ENCODE measurements at regions not wholly inside any gene's neighbourhood (a gene's known extent, or its start where the extent isn't known, plus 50 kb on each side); places are given as distances from the start of the nearest gene placed in this dataset.

GRCh38 chr9:99436616-99437015 lies 214.5 kb downstream of the SEC61B start:
- ChIA-PET POLR2A (no interaction called here), CTCF (ENCODE audit: unreplicated experiment) (no interaction called here)
- no peak for DNase-seq (ENCODE audit: low spot score)
- no peaks in the 10 kb centered on the region for H3K79me2 ChIP-seq (ENCODE audit: insufficient read depth, low read depth, low read length)
- H3K27ac ChIP-seq (ENCODE audit: low read depth, low read length, poor library complexity, severe bottlenecking), result no peak overlapping the region
- BruUV-seq (replicated peaks), result no TSS peak
- H3K4me3 ChIP-seq (ENCODE audit: low read depth, low read length, poor library complexity, severe bottlenecking), result no peak overlapping the region
- intact Hi-C loops (cut with micrococcal nuclease; ENCODE audit: unreplicated experiment), result no loop called here
- no peaks in the 10 kb centered on the region for H4K20me1 ChIP-seq (ENCODE audit: insufficient read depth, low read length)
- H3K4me2 ChIP-seq (ENCODE audit: low read length), result no peak overlapping the region
- no peaks in the 10 kb centered on the region for H3K9me3 ChIP-seq (ENCODE audit: low read length)
- H3K36me3 ChIP-seq (ENCODE audit: insufficient read depth, low read length), result no peaks in the 10 kb centered on the region
- no peaks in the 10 kb centered on the region for H3K9me2 ChIP-seq (ENCODE audit: insufficient read depth, low read length)
- no peaks in the 10 kb centered on the region for H3K4me1 ChIP-seq (ENCODE audit: insufficient read depth, low read length, poor library complexity, severe bottlenecking)
- TF ChIP-seq, protein P1, sequence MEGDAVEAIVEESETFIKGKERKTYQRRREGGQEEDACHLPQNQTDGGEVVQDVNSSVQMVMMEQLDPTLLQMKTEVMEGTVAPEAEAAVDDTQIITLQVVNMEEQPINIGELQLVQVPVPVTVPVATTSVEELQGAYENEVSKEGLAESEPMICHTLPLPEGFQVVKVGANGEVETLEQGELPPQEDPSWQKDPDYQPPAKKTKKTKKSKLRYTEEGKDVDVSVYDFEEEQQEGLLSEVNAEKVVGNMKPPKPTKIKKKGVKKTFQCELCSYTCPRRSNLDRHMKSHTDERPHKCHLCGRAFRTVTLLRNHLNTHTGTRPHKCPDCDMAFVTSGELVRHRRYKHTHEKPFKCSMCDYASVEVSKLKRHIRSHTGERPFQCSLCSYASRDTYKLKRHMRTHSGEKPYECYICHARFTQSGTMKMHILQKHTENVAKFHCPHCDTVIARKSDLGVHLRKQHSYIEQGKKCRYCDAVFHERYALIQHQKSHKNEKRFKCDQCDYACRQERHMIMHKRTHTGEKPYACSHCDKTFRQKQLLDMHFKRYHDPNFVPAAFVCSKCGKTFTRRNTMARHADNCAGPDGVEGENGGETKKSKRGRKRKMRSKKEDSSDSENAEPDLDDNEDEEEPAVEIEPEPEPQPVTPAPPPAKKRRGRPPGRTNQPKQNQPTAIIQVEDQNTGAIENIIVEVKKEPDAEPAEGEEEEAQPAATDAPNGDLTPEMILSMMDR (conservative IDR thresholded peaks at IDR 0.05; ENCODE audit: low read length), result no peak
- no peak for TF ChIP-seq EZH2phosphoT487 (IDR thresholded peaks at IDR 0.05; ENCODE audit: borderline replicate concordance, low read depth, low read length)
- H2AFZ ChIP-seq (ENCODE audit: low read length), result no peak overlapping the region

DNA sequence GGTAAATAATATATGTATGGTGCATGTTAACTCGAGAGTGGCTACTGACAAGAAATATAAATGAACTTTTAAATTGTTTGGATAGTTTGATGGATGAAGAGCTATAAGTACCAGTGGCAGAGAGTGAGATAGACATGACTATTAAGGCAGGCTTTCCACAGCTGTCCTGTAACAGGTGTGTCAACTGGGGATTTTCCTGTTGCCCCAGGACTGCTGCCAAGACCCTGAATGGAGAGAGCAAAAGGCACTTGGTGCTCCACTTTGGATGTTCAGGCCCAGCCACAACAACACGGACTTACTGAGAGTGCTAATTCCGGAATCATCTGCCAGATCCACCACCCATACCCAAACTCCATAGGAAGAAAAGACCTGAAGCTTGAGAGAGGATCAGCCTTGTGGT lies 215.1 kb downstream of the SEC61B start:
- intact Hi-C loops (cut with micrococcal nuclease; ENCODE audit: unreplicated experiment), result no loop called here
- Histone ChIP-seq H3K9me3 (ENCODE audit: low read length) (no peaks in the 10 kb centered on the region), H4K20me1 (ENCODE audit: insufficient read depth, low read length) (no peaks in the 10 kb centered on the region), H3K4me2 (ENCODE audit: low read length) (no peak overlapping the region), H3K9me2 (ENCODE audit: insufficient read depth, low read length) (no peaks in the 10 kb centered on the region), H3K79me2 (ENCODE audit: insufficient read depth, low read depth, low read length) (no peaks in the 10 kb centered on the region), H3K4me3 (ENCODE audit: low read depth, low read length, poor library complexity, severe bottlenecking) (no peak overlapping the region), H3K36me3 (ENCODE audit: insufficient read depth, low read length) (no peaks in the 10 kb centered on the region), H2AFZ (ENCODE audit: low read length) (no peak overlapping the region), H3K4me1 (ENCODE audit: insufficient read depth, low read length, poor library complexity, severe bottlenecking) (no peaks in the 10 kb centered on the region), H3K27ac (ENCODE audit: low read depth, low read length, poor library complexity, severe bottlenecking) (no peak overlapping the region)
- CTCF ChIA-PET (ENCODE audit: unreplicated experiment), result interaction anchor here (0.5 kb wide), 1 partner anchor 1621 kb away, joined by 3 read pairs; no protein-coding TSS in a partner anchor
- no peak for TF ChIP-seq EZH2phosphoT487 (IDR thresholded peaks at IDR 0.05; ENCODE audit: borderline replicate concordance, low read depth, low read length)
- TF ChIP-seq, protein P1 (conservative IDR thresholded peaks at IDR 0.05; ENCODE audit: low read length), result no peak
- BruUV-seq (replicated peaks), result no TSS peak
- DNase-seq (ENCODE audit: low spot score), result no peak
- POLR2A ChIA-PET, result interaction anchor here (0.5 kb wide), 1 partner anchor 16 kb away, joined by 3 read pairs; no protein-coding TSS in a partner anchor

DNA sequence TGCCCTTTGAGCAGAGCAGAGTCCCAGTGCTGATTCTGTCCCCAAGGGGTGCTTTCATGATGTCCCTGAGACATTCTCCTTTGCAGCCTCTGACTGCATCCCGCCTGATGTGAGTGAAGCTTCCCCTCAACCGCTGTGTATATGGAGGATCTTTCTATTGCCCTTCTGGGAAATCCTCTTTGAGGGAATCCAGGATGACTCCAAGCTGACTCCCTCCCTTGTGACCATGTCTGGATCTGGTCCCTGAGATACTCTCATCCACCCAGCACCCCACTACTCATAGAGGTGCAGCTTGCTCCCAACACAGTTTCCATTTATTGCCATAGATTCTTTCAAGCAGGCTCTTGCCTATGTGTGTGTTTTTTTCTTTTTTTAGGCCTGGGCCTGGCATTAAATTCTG lies 216.5 kb downstream of the SEC61B start:
- H2AFZ ChIP-seq (ENCODE audit: low read length), result no peak overlapping the region
- intact Hi-C loops (cut with micrococcal nuclease; ENCODE audit: unreplicated experiment), result no loop called here
- H3K79me2 ChIP-seq (ENCODE audit: insufficient read depth, low read depth, low read length), result no peaks in the 10 kb centered on the region
- H3K4me1 ChIP-seq (ENCODE audit: insufficient read depth, low read length, poor library complexity, severe bottlenecking), result no peaks in the 10 kb centered on the region
- H3K9me3 ChIP-seq (ENCODE audit: low read length), result no peaks in the 10 kb centered on the region
- no peak overlapping the region for H3K27ac ChIP-seq (ENCODE audit: low read depth, low read length, poor library complexity, severe bottlenecking)
- POLR2A ChIA-PET, result no interaction called here
- BruUV-seq (replicated peaks), result no TSS peak
- DNase-seq (ENCODE audit: low spot score), result no peak
- no peaks in the 10 kb centered on the region for H3K36me3 ChIP-seq (ENCODE audit: insufficient read depth, low read length)
- H3K9me2 ChIP-seq (ENCODE audit: insufficient read depth, low read length), result no peaks in the 10 kb centered on the region
- CTCF ChIA-PET (ENCODE audit: unreplicated experiment), result no interaction called here
- no peaks in the 10 kb centered on the region for H4K20me1 ChIP-seq (ENCODE audit: insufficient read depth, low read length)
- no peak overlapping the region for H3K4me2 ChIP-seq (ENCODE audit: low read length)
- TF ChIP-seq EZH2phosphoT487 (IDR thresholded peaks at IDR 0.05; ENCODE audit: borderline replicate concordance, low read depth, low read length), result no peak
- TF ChIP-seq, protein P1 (conservative IDR thresholded peaks at IDR 0.05; ENCODE audit: low read length), result no peak
- H3K4me3 ChIP-seq (ENCODE audit: low read depth, low read length, poor library complexity, severe bottlenecking), result no peak overlapping the region
